GM12878 (cell line): ENCODE measurements at regions not wholly inside any gene's neighbourhood (a gene's known extent, or its start where the extent isn't known, plus 50 kb on each side); places are given as distances from the start of the nearest gene placed in this dataset.

Experiments
- ATAC-seq: fragments of 200-7000 bp; cut with Tn5 transposase; 3 replicates; pipeline ENCODE4 v1.9.1; 2020; ENCODE audit warnings: mild to moderate bottlenecking, moderate library complexity
- BruUV-seq: library from RNA; stranded (reverse); fragments of 400-500 nt; replicated peaks from 2 replicates; lab custom pipeline; 2021; lab: Mats Ljungman, UMichigan
- CTCF ChIA-PET: fragments of 300-600 bp; sonication (Branson Sonifier 250); formaldehyde crosslinking; extraction: SDS; loops from one replicate; lab custom pipeline; 2021; ENCODE audit warnings: inconsistent platforms; lab: Yijun Ruan, JAX
- POLR2A ChIA-PET: fragments of 350-600 bp; formaldehyde crosslinking; extraction: SDS; loops from one replicate; lab custom pipeline; 2021; ENCODE audit warnings: inconsistent platforms; lab: Charles Lee
- RAD21 ChIA-PET: fragments of 300-600 bp; sonication (Branson Sonifier 250); formaldehyde crosslinking; loops from one replicate; lab custom pipeline; 2023; ENCODE audit warnings: antibody characterized with exemption; ENCODE audit not compliant: unreplicated experiment; lab: Charles Lee
- SMC1A ChIA-PET: fragments of 300-600 bp; sonication (Branson Sonifier 250); formaldehyde crosslinking; loops from one replicate; lab custom pipeline; 2023; ENCODE audit not compliant: unreplicated experiment, uncharacterized antibody; lab: Charles Lee
- DNase-seq: peaks from one replicate; pipeline ENCODE4 v3.0.0-alpha.2; 2011; ENCODE audit warnings: low read depth, low spot score
- FAIRE-seq: peaks from 3 replicates; lab custom pipeline; 2011; peaks lifted over from hg19 to GRCh38; lab: Jason Lieb, UNC
- H2AFZ ChIP-seq: 2 replicates; pipeline ENCODE4 v1.6.0; 2011; ENCODE audit warnings: low read depth, low read length, control low read depth; ENCODE audit not compliant: control insufficient read depth
- H3K27ac ChIP-seq: 2 replicates; pipeline ENCODE4 v1.5.1; 2011; ENCODE audit warnings: control low read depth; ENCODE audit not compliant: control insufficient read depth, insufficient read depth
- H3K27me3 ChIP-seq, 2 experiments: replicated peaks in 1 of 2; 2 replicates each; pipeline versions ENCODE4 v1.6.0 to v1.6.1; 2011; ENCODE audit warnings: low read length in 1 of 2; ENCODE audit not compliant: control insufficient read depth in 2 of 2, insufficient read depth in 2 of 2
- H3K36me3 ChIP-seq, 2 experiments: 2 replicates each; pipeline ENCODE4 v1.5.1; 2011; ENCODE audit warnings: low read length in 1 of 2; ENCODE audit not compliant: control insufficient read depth in 2 of 2, insufficient read depth in 2 of 2
- H3K4me1 ChIP-seq: 2 replicates; pipeline ENCODE4 v1.6.1; 2011; ENCODE audit warnings: mild to moderate bottlenecking, low read length, moderate library complexity, mixed read lengths; ENCODE audit not compliant: control insufficient read depth, insufficient read depth
- H3K4me2 ChIP-seq: 2 replicates; pipeline ENCODE4 v1.6.0; 2011; ENCODE audit warnings: control low read depth; ENCODE audit not compliant: control insufficient read depth, insufficient read depth
- H3K4me3 ChIP-seq: fragments of 200-600 bp; sonication (generic); 2 replicates; pipeline ENCODE4 v1.5.1; 2016
- H3K79me2 ChIP-seq: 2 replicates; pipeline ENCODE4 v1.6.0; 2011; ENCODE audit warnings: low read length; ENCODE audit not compliant: control insufficient read depth, insufficient read depth
- H3K9ac ChIP-seq: 2 replicates; pipeline ENCODE4 v1.8.0; 2011; ENCODE audit warnings: low read length, control low read depth, mixed read lengths; ENCODE audit not compliant: control insufficient read depth, insufficient read depth
- H3K9me3 ChIP-seq: replicated peaks from 3 replicates; pipeline ENCODE4 v1.5.1; 2011; ENCODE audit warnings: mild to moderate bottlenecking, low read length; ENCODE audit not compliant: control insufficient read depth, insufficient read depth
- H4K20me1 ChIP-seq: 2 replicates; pipeline ENCODE4 v1.6.0; 2011; ENCODE audit not compliant: control insufficient read depth, insufficient read depth
- CHD4 ChIP-seq: fragments of 200-600 bp; sonication (generic); IDR thresholded peaks from 2 replicates; pipeline ENCODE4 v1.6.1; 2016; ENCODE audit warnings: mild to moderate bottlenecking
- HDAC6 ChIP-seq: fragments of 200-600 bp; sonication (generic); IDR thresholded peaks from one replicate; pipeline ENCODE4 v1.8.0; 2017; ENCODE audit warnings: antibody characterized with exemption; ENCODE audit not compliant: unreplicated experiment
- HDGF ChIP-seq: fragments of 450-650 bp; IDR thresholded peaks from 2 replicates; pipeline ENCODE4 v1.6.1; 2016; ENCODE audit warnings: antibody characterized with exemption
- JUNB ChIP-seq: IDR thresholded peaks from 2 replicates; pipeline ENCODE4 v1.6.1; 2016; ENCODE audit warnings: antibody characterized with exemption, mild to moderate bottlenecking
- NFYB ChIP-seq: IDR thresholded peaks from 2 replicates; pipeline ENCODE4 v1.6.1; 2011; ENCODE audit warnings: low read depth, mild to moderate bottlenecking, low read length, improper control_type of control experiment, moderate library complexity; ENCODE audit not compliant: insufficient read depth
- POLR2A ChIP-seq: IDR thresholded peaks from 2 replicates; pipeline ENCODE4 v1.6.1; 2011; ENCODE audit warnings: low read depth, mild to moderate bottlenecking, low read length
- RCOR1 ChIP-seq: conservative IDR thresholded peaks from 2 replicates; pipeline ENCODE4 v1.6.1; 2012; ENCODE audit warnings: low read depth, low read length, improper control_type of control experiment
- STAT3 ChIP-seq: IDR thresholded peaks from 2 replicates; pipeline ENCODE4 v1.6.1; 2011; ENCODE audit warnings: low read depth, low read length, improper control_type of control experiment
- ZZZ3 ChIP-seq: IDR thresholded peaks from 2 replicates; pipeline ENCODE4 v1.6.1; 2011; ENCODE audit warnings: low read depth; ENCODE audit not compliant: control insufficient read depth, insufficient read length
- WGBS: methylation state at CpG from one replicate; pipeline ENCODE4 v1.1.6; 2016; ENCODE audit warnings: low lambda C conversion rate; ENCODE audit not compliant: insufficient replicate concordance, insufficient coverage; ENCODE audit errors: missing lambda C conversion rate; 5-methylcytosine and 5-hydroxymethylcytosine counted together
- in situ Hi-C: fragments of 300-500 bp; cut with MboI; formaldehyde crosslinking; loops from 9 replicates; pipeline ENCODE4 v1.14.3; 2018; ENCODE audit warnings: mixed read lengths
- intact Hi-C: fragments of 100-400 bp; cut with micrococcal nuclease; formaldehyde crosslinking; loops from one replicate; pipeline ENCODE4 v1.14.2; 2022; ENCODE audit not compliant: unreplicated experiment
- TF ChIP-seq, protein P1 (sequence below): fragments of 450-650 bp; IDR thresholded peaks from 2 replicates; pipeline ENCODE4 v1.6.1; 2017; ENCODE audit warnings: mild to moderate bottlenecking
- TF ChIP-seq, protein P2 (sequence below): IDR thresholded peaks from 2 replicates; pipeline ENCODE4 v1.6.1; 2012; ENCODE audit warnings: mild to moderate bottlenecking, low read depth, low read length
- TF ChIP-seq, protein P3 (sequence below): fragments of 450-650 bp; conservative IDR thresholded peaks from 2 replicates; pipeline ENCODE4 v1.6.1; 2017; ENCODE audit warnings: mild to moderate bottlenecking, moderate library complexity
- TF ChIP-seq, protein P4 (sequence below): fragments of 450-650 bp; IDR thresholded peaks from 2 replicates; pipeline ENCODE4 v1.6.1; 2016; ENCODE audit warnings: mild to moderate bottlenecking
- TF ChIP-seq, protein P5 (sequence below), 3 experiments: IDR thresholded peaks in 2 of 3; conservative IDR thresholded peaks in 1 of 3; 2 replicates each; pipeline ENCODE4 v1.5.1; 2011; ENCODE audit warnings: low read depth in 3 of 3, low read length in 3 of 3, mild to moderate bottlenecking in 3 of 3, control low read depth in 2 of 3, moderate library complexity in 2 of 3, inconsistent platforms in 1 of 3, mixed read lengths in 1 of 3; ENCODE audit not compliant: control insufficient read depth in 2 of 3, insufficient read depth in 1 of 3; ENCODE audit errors: extremely low read depth in 1 of 3

DNA sequence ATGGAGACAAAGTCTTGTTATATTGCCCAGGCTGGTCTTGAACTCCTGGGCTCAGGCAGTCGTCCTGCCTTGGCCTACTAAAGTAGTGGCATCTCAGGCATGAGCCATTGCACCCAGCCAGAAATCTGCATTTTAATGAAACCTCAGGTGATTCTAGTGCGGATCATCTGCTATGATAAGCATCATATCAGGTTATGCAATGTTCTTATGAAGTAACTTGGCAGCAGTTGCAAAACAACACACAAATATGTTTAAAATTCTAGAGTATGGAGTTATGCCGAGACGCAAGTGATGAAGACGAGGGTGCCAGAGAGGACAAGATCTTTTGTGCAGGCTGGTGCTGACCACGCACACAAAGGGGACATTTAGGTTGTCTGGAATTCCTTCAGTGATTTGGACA lies 153.2 kb upstream of the MEF2C start:
- no peak overlapping the region for H3K4me2 ChIP-seq
- no TSS peak for BruUV-seq
- TF ChIP-seq, protein P1, sequence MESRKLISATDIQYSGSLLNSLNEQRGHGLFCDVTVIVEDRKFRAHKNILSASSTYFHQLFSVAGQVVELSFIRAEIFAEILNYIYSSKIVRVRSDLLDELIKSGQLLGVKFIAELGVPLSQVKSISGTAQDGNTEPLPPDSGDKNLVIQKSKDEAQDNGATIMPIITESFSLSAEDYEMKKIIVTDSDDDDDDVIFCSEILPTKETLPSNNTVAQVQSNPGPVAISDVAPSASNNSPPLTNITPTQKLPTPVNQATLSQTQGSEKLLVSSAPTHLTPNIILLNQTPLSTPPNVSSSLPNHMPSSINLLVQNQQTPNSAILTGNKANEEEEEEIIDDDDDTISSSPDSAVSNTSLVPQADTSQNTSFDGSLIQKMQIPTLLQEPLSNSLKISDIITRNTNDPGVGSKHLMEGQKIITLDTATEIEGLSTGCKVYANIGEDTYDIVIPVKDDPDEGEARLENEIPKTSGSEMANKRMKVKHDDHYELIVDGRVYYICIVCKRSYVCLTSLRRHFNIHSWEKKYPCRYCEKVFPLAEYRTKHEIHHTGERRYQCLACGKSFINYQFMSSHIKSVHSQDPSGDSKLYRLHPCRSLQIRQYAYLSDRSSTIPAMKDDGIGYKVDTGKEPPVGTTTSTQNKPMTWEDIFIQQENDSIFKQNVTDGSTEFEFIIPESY: no peak
- TF ChIP-seq JUNB: no peak
- no peak for TF ChIP-seq ZZZ3
- no peak for TF ChIP-seq RCOR1
- no peak for TF ChIP-seq STAT3
- TF ChIP-seq, protein P2, sequence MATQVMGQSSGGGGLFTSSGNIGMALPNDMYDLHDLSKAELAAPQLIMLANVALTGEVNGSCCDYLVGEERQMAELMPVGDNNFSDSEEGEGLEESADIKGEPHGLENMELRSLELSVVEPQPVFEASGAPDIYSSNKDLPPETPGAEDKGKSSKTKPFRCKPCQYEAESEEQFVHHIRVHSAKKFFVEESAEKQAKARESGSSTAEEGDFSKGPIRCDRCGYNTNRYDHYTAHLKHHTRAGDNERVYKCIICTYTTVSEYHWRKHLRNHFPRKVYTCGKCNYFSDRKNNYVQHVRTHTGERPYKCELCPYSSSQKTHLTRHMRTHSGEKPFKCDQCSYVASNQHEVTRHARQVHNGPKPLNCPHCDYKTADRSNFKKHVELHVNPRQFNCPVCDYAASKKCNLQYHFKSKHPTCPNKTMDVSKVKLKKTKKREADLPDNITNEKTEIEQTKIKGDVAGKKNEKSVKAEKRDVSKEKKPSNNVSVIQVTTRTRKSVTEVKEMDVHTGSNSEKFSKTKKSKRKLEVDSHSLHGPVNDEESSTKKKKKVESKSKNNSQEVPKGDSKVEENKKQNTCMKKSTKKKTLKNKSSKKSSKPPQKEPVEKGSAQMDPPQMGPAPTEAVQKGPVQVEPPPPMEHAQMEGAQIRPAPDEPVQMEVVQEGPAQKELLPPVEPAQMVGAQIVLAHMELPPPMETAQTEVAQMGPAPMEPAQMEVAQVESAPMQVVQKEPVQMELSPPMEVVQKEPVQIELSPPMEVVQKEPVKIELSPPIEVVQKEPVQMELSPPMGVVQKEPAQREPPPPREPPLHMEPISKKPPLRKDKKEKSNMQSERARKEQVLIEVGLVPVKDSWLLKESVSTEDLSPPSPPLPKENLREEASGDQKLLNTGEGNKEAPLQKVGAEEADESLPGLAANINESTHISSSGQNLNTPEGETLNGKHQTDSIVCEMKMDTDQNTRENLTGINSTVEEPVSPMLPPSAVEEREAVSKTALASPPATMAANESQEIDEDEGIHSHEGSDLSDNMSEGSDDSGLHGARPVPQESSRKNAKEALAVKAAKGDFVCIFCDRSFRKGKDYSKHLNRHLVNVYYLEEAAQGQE: no peak
- no peak for TF ChIP-seq POLR2A
- no peak for TF ChIP-seq HDAC6
- TF ChIP-seq, protein P3, sequence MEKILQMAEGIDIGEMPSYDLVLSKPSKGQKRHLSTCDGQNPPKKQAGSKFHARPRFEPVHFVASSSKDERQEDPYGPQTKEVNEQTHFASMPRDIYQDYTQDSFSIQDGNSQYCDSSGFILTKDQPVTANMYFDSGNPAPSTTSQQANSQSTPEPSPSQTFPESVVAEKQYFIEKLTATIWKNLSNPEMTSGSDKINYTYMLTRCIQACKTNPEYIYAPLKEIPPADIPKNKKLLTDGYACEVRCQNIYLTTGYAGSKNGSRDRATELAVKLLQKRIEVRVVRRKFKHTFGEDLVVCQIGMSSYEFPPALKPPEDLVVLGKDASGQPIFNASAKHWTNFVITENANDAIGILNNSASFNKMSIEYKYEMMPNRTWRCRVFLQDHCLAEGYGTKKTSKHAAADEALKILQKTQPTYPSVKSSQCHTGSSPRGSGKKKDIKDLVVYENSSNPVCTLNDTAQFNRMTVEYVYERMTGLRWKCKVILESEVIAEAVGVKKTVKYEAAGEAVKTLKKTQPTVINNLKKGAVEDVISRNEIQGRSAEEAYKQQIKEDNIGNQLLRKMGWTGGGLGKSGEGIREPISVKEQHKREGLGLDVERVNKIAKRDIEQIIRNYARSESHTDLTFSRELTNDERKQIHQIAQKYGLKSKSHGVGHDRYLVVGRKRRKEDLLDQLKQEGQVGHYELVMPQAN: no peak
- no peak for TF ChIP-seq NFYB
- TF ChIP-seq, protein P4, sequence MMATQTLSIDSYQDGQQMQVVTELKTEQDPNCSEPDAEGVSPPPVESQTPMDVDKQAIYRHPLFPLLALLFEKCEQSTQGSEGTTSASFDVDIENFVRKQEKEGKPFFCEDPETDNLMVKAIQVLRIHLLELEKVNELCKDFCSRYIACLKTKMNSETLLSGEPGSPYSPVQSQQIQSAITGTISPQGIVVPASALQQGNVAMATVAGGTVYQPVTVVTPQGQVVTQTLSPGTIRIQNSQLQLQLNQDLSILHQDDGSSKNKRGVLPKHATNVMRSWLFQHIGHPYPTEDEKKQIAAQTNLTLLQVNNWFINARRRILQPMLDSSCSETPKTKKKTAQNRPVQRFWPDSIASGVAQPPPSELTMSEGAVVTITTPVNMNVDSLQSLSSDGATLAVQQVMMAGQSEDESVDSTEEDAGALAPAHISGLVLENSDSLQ: no peak
- TF ChIP-seq HDGF: no peak
- no peak for TF ChIP-seq CHD4
- TF ChIP-seq, protein P5, sequence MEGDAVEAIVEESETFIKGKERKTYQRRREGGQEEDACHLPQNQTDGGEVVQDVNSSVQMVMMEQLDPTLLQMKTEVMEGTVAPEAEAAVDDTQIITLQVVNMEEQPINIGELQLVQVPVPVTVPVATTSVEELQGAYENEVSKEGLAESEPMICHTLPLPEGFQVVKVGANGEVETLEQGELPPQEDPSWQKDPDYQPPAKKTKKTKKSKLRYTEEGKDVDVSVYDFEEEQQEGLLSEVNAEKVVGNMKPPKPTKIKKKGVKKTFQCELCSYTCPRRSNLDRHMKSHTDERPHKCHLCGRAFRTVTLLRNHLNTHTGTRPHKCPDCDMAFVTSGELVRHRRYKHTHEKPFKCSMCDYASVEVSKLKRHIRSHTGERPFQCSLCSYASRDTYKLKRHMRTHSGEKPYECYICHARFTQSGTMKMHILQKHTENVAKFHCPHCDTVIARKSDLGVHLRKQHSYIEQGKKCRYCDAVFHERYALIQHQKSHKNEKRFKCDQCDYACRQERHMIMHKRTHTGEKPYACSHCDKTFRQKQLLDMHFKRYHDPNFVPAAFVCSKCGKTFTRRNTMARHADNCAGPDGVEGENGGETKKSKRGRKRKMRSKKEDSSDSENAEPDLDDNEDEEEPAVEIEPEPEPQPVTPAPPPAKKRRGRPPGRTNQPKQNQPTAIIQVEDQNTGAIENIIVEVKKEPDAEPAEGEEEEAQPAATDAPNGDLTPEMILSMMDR (IDR thresholded peaks at IDR 0.05 in 2 of 3, conservative IDR thresholded peaks at IDR 0.05 in 1 of 3; ENCODE audit: control insufficient read depth in 2 of 3, extremely low read depth in 1 of 3, insufficient read depth in 1 of 3, low read depth in 3 of 3, low read length in 3 of 3): no peak
- 84% methylated on average over 6 of the region's 6 CpGs for WGBS
- intact Hi-C loops: no loop called here
- no peak overlapping the region for H2AFZ ChIP-seq
- RAD21 ChIA-PET: no interaction called here
- H3K4me3 ChIP-seq: no peak overlapping the region
- CTCF ChIA-PET: no interaction called here
- in situ Hi-C loops: no loop called here
- no peaks in the 10 kb centered on the region for H3K4me1 ChIP-seq
- H4K20me1 ChIP-seq: no peaks in the 10 kb centered on the region
- no peak overlapping the region for H3K9ac ChIP-seq
- no peak for DNase-seq
- SMC1A ChIA-PET: interaction anchor here (0.7 to 2.7 kb wide), 5 partner anchors 9 to 497 kb away, joined by 3 to 7 read pairs (median 3); no protein-coding TSS in a partner anchor
- H3K79me2 ChIP-seq: no peaks in the 10 kb centered on the region
- no peaks in the 10 kb centered on the region for H3K9me3 ChIP-seq
- no peak overlapping the region for H3K27ac ChIP-seq
- no peak for ATAC-seq
- H3K36me3 ChIP-seq: no peaks in the 10 kb centered on the region
- FAIRE-seq: no peak
- POLR2A ChIA-PET: no interaction called here
- no peaks in the 10 kb centered on the region for H3K27me3 ChIP-seq
